Fibroblast of lung (primary cell): ENCODE measurements at regions not wholly inside any gene's neighbourhood (a gene's known extent, or its start where the extent isn't known, plus 50 kb on each side); places are given as distances from the start of the nearest gene placed in this dataset.

Experiments used
- EZH2 ChIP-seq: IDR thresholded peaks from 2 replicates; pipeline ENCODE4 v1.5.1; 2012; ENCODE audit warnings: low read length, control low read depth, mild to moderate bottlenecking; ENCODE audit errors: missing control alignments
- TF ChIP-seq, protein P1 (sequence below), 2 donors: IDR thresholded peaks in 1 of 2; conservative IDR thresholded peaks in 1 of 2; 1 replicate in 1 of 2; 2 replicates in 1 of 2; pipeline ENCODE4 v1.5.1; 2011 to 2012; ENCODE audit warnings: low read length in 2 of 2, control low read depth in 1 of 2, inconsistent platforms in 1 of 2, low read depth in 1 of 2, mild to moderate bottlenecking in 1 of 2

DNA sequence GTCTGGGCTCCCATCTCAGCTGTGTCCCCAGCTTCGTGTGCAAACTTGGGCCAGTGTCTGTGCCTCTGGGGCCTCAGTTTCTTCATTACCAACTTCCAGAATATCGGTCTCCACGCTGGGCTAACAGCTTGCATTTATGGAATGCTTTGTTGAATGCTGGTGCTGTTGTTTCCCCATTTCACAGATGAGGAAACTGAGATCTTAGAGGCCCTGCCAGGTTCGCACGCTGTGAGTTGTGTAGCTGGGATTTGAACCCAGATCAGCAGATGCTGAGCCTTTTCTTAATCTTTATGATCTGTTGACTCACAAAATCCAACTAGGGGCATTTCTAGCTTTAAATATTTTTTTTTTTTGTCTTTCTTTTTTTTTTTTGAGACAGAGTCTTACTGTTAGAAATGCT lies 101.5 kb upstream of the STX18 start:
- TF ChIP-seq, protein P1, sequence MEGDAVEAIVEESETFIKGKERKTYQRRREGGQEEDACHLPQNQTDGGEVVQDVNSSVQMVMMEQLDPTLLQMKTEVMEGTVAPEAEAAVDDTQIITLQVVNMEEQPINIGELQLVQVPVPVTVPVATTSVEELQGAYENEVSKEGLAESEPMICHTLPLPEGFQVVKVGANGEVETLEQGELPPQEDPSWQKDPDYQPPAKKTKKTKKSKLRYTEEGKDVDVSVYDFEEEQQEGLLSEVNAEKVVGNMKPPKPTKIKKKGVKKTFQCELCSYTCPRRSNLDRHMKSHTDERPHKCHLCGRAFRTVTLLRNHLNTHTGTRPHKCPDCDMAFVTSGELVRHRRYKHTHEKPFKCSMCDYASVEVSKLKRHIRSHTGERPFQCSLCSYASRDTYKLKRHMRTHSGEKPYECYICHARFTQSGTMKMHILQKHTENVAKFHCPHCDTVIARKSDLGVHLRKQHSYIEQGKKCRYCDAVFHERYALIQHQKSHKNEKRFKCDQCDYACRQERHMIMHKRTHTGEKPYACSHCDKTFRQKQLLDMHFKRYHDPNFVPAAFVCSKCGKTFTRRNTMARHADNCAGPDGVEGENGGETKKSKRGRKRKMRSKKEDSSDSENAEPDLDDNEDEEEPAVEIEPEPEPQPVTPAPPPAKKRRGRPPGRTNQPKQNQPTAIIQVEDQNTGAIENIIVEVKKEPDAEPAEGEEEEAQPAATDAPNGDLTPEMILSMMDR (conservative IDR thresholded peaks at IDR 0.05 in 1 of 2, IDR thresholded peaks at IDR 0.05 in 1 of 2; ENCODE audit: low read depth in 1 of 2, low read length in 2 of 2): no peak
- no peak for TF ChIP-seq EZH2
